MM.1S (cell line): ENCODE measurements at regions not wholly inside any gene's neighbourhood (a gene's known extent, or its start where the extent isn't known, plus 50 kb on each side); places are given as distances from the start of the nearest gene placed in this dataset.

Experiments
- DNase-seq: peaks from one replicate; pipeline ENCODE4 v3.0.0-alpha.2; 2015
- H2AFZ ChIP-seq: fragments of 300-600 bp; sonication (generic); 2 replicates; pipeline ENCODE4 v1.6.0; 2016; ENCODE audit warnings: antibody characterized with exemption, low read length
- H3F3A ChIP-seq: fragments of 300-600 bp; sonication (generic); 2 replicates; pipeline ENCODE4 v1.6.1; 2016; ENCODE audit warnings: mild to moderate bottlenecking, antibody characterized with exemption, low read length, moderate library complexity, mixed read lengths; ENCODE audit not compliant: insufficient read depth
- H3K27ac ChIP-seq: fragments of 300-600 bp; sonication (generic); 2 replicates; pipeline ENCODE4 v1.5.1; 2016; ENCODE audit warnings: mild to moderate bottlenecking, low read length
- H3K27me3 ChIP-seq: fragments of 300-600 bp; sonication (generic); replicated peaks from 2 replicates; pipeline ENCODE4 v1.6.0; 2016; ENCODE audit warnings: low read length; ENCODE audit not compliant: insufficient read depth
- H3K36me3 ChIP-seq: fragments of 300-600 bp; sonication (generic); replicated peaks from 2 replicates; pipeline ENCODE4 v1.6.1; 2016; ENCODE audit warnings: mild to moderate bottlenecking, low read length, mixed read lengths; ENCODE audit not compliant: insufficient read depth
- H3K4me1 ChIP-seq: fragments of 300-600 bp; sonication (generic); 2 replicates; pipeline ENCODE4 v1.6.1; 2016; ENCODE audit warnings: low read length, mixed read lengths
- H3K4me2 ChIP-seq: fragments of 300-600 bp; sonication (generic); 2 replicates; pipeline ENCODE4 v1.6.0; 2016; ENCODE audit warnings: low read depth, low read length
- H3K4me3 ChIP-seq: fragments of 300-600 bp; sonication (generic); 2 replicates; pipeline ENCODE4 v1.5.1; 2016; ENCODE audit warnings: low read length, mixed read lengths
- H3K79me2 ChIP-seq: fragments of 300-600 bp; sonication (generic); 2 replicates; pipeline ENCODE4 v1.6.1; 2016; ENCODE audit warnings: mixed run types, low read length, mixed read lengths
- H3K9ac ChIP-seq: fragments of 300-600 bp; sonication (generic); 2 replicates; pipeline ENCODE4 v1.6.1; 2016; ENCODE audit warnings: low read length, mixed read lengths
- H3K9me2 ChIP-seq: fragments of 300-600 bp; sonication (generic); replicated peaks from 2 replicates; pipeline ENCODE4 v1.6.1; 2016; ENCODE audit warnings: mild to moderate bottlenecking, low read length, mixed read lengths; ENCODE audit not compliant: insufficient read depth
- H3K9me3 ChIP-seq: fragments of 300-600 bp; sonication (generic); replicated peaks from 2 replicates; pipeline ENCODE4 v1.6.1; 2016; ENCODE audit warnings: mild to moderate bottlenecking, low read length, mixed read lengths; ENCODE audit not compliant: insufficient read depth
- H4K20me1 ChIP-seq: fragments of 300-600 bp; sonication (generic); 2 replicates; pipeline ENCODE4 v1.6.1; 2016; ENCODE audit warnings: mild to moderate bottlenecking, low read length, moderate library complexity, mixed read lengths; ENCODE audit not compliant: insufficient read depth
- CTCF ChIP-seq: fragments of 300-600 bp; sonication (generic); IDR thresholded peaks from 2 replicates; pipeline ENCODE4 v1.5.1; 2016; ENCODE audit warnings: antibody characterized with exemption, low read length, mixed read lengths
- EZH2 ChIP-seq: fragments of 300-600 bp; sonication (generic); optimal IDR thresholded peaks from 2 replicates; pipeline ENCODE3; 2017; ENCODE audit warnings: low read depth, mild to moderate bottlenecking, antibody characterized with exemption, low read length, mixed read lengths
- EZH2phosphoT487 ChIP-seq: fragments of 300-600 bp; sonication (generic); IDR thresholded peaks from 2 replicates; pipeline ENCODE4 v1.6.1; 2018; ENCODE audit warnings: antibody characterized with exemption, low read length

DNA sequence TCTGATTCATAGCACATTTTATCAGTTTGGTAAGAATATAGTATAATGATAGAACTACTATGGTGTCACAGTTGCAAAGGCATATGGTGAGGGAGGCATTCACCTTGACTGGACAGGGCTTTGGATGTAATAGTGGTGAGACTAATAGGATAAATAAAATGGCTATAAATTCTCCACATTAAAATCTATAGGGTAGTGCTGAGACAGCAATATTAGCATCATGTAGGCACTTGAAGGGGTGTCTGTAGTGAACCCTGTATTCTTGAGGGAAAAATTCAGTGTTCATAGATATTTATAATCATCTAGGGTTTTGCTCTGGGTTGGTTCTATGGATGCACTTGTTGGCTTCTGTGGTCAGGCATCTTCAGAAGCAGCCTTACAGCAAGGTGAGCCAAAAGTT, 59.3 kb upstream of the ICA1 start:
- H3K36me3 ChIP-seq, result no peaks in the 10 kb centered on the region
- H3K4me2 ChIP-seq, result no peak overlapping the region
- TF ChIP-seq EZH2 (no peak), CTCF (no peak), EZH2phosphoT487 (no peak)
- H3F3A ChIP-seq, result no peaks in the 10 kb centered on the region
- no peaks in the 10 kb centered on the region for H3K9me3 ChIP-seq
- no peak overlapping the region for H3K4me3 ChIP-seq
- H4K20me1 ChIP-seq, result no peaks in the 10 kb centered on the region
- no peak overlapping the region for H3K9ac ChIP-seq
- no peaks in the 10 kb centered on the region for H3K79me2 ChIP-seq
- H3K9me2 ChIP-seq, result no peaks in the 10 kb centered on the region
- no peaks in the 10 kb centered on the region for H3K27me3 ChIP-seq
- no peaks in the 10 kb centered on the region for H3K4me1 ChIP-seq
- no peak for DNase-seq
- H3K27ac ChIP-seq, result no peak overlapping the region
- no peak overlapping the region for H2AFZ ChIP-seq

GRCh38 chr7:8322667-8323066, 60.7 kb upstream of the ICA1 start:
- Histone ChIP-seq H3K79me2 (no peaks in the 10 kb centered on the region), H3K9me2 (no peaks in the 10 kb centered on the region), H3K9me3 (no peaks in the 10 kb centered on the region), H3K4me2 (no peak overlapping the region), H3K27me3 (no peaks in the 10 kb centered on the region), H3K36me3 (no peaks in the 10 kb centered on the region), H3K9ac (no peak overlapping the region), H3K4me3 (no peak overlapping the region), H4K20me1 (no peaks in the 10 kb centered on the region), H3K4me1 (no peaks in the 10 kb centered on the region), H3K27ac (no peak overlapping the region), H2AFZ (no peak overlapping the region), H3F3A (no peaks in the 10 kb centered on the region)
- TF ChIP-seq CTCF (no peak), EZH2 (no peak), EZH2phosphoT487 (no peak)
- DNase-seq, result no peak

DNA sequence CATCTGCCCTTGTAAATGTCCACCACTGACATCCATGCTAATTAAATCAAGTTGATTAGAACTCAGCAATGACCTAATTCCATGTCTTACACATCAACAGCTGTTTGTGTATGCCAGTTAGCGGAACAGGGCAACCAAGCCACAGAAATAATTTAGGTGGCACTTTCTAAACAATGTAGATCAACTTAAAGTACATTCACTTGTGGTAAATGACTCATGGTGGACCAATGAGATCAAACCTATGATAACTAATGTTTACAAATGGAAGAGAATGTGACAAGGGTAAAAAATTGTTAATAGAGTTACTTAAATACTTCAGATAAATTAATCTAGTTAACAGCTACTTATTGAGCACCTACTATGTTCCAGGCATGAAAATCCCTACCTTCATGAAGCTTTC, 63.1 kb upstream of the ICA1 start:
- Histone ChIP-seq H3K9me3 (no peaks in the 10 kb centered on the region), H3K4me2 (no peak overlapping the region), H3K27ac (no peak overlapping the region), H3K4me1 (no peaks in the 10 kb centered on the region), H3K79me2 (no peaks in the 10 kb centered on the region), H2AFZ (no peak overlapping the region), H3F3A (no peaks in the 10 kb centered on the region), H3K9ac (no peak overlapping the region), H3K4me3 (no peak overlapping the region), H3K36me3 (no peaks in the 10 kb centered on the region), H3K27me3 (no peaks in the 10 kb centered on the region), H3K9me2 (no peaks in the 10 kb centered on the region), H4K20me1 (no peaks in the 10 kb centered on the region)
- no peak for DNase-seq
- TF ChIP-seq CTCF, result no peak
- no peak for TF ChIP-seq EZH2

DNA sequence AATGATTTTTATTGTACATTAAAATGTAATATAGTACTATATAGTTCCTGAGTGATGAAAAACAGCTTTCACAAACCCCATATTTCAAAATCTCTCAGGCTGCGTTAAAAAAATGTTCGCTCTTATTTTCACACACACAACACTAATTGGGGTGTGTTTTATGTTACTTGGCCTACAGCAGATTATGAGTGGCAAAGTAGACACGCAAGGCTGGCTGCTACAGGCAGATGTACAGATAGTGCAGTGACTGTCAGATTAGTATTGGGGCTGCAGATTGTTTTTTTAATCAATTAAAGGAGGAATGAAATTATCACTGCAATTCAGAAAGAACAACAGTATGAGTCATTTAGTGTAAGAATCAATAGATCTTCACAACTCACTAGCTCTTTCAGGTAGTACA, 65.2 kb upstream of the ICA1 start:
- Histone ChIP-seq H4K20me1 (no peaks in the 10 kb centered on the region), H3K9me2 (no peaks in the 10 kb centered on the region), H3K27me3 (no peaks in the 10 kb centered on the region), H3K36me3 (no peaks in the 10 kb centered on the region), H3K27ac (no peak overlapping the region), H3K9ac (no peak overlapping the region), H3F3A (no peaks in the 10 kb centered on the region), H3K9me3 (no peaks in the 10 kb centered on the region), H3K4me1 (no peaks in the 10 kb centered on the region), H3K79me2 (no peaks in the 10 kb centered on the region), H2AFZ (no peak overlapping the region), H3K4me2 (no peak overlapping the region), H3K4me3 (no peak overlapping the region)
- DNase-seq, result no peak
- TF ChIP-seq CTCF, result no peak
- no peak for TF ChIP-seq EZH2phosphoT487
- no peak for TF ChIP-seq EZH2
